Endodermal cell (in vitro differentiated cells): ENCODE measurements at regions not wholly inside any gene's neighbourhood (a gene's known extent, or its start where the extent isn't known, plus 50 kb on each side); places are given as distances from the start of the nearest gene placed in this dataset.

Experiments
- DNase-seq: peaks from one replicate; pipeline ENCODE4 v3.0.0-alpha.2; 2017
- H3K27ac ChIP-seq: 2 replicates; pipeline ENCODE4 v1.5.1; 2013; ENCODE audit warnings: mild to moderate bottlenecking, low read depth, low read length, moderate library complexity
- H3K27me3 ChIP-seq: 2 replicates; pipeline ENCODE4 v1.6.1; 2013; ENCODE audit warnings: mild to moderate bottlenecking, low read length, moderate library complexity; ENCODE audit not compliant: insufficient read depth, control insufficient read depth, poor library complexity, severe bottlenecking
- H3K36me3 ChIP-seq: 2 replicates; pipeline ENCODE4 v1.7.0; 2013; ENCODE audit warnings: mild to moderate bottlenecking, low read length, moderate library complexity; ENCODE audit not compliant: control insufficient read depth, insufficient read depth
- H3K4me1 ChIP-seq: one replicate; pipeline ENCODE4 v1.7.0; 2013; ENCODE audit warnings: low read length; ENCODE audit not compliant: control insufficient read depth, insufficient read depth
- H3K4me3 ChIP-seq: 2 replicates; pipeline ENCODE4 v1.5.1; 2013; ENCODE audit warnings: mild to moderate bottlenecking, low read length, moderate library complexity
- H3K9ac ChIP-seq: 2 replicates; pipeline ENCODE4 v1.6.1; 2013; ENCODE audit warnings: mild to moderate bottlenecking, low read length, moderate library complexity; ENCODE audit not compliant: poor library complexity, severe bottlenecking; ENCODE audit errors: extremely low read depth
- H3K9me3 ChIP-seq: 2 replicates; pipeline ENCODE4 v1.6.1; 2013; ENCODE audit warnings: mild to moderate bottlenecking, low read length, moderate library complexity; ENCODE audit not compliant: control insufficient read depth
- H3K27ac Mint-ChIP-seq: 2 replicates; pipeline ENCODE4 v1.8.0; 2020; ENCODE audit warnings: mixed read lengths
- H3K27me3 Mint-ChIP-seq: 2 replicates; pipeline ENCODE4 v1.8.0; 2021; ENCODE audit warnings: mild to moderate bottlenecking, mixed read lengths; ENCODE audit not compliant: insufficient read depth
- H3K36me3 Mint-ChIP-seq: 2 replicates; pipeline ENCODE4 v1.8.0; 2020; ENCODE audit warnings: low read depth, mixed read lengths
- H3K4me1 Mint-ChIP-seq: 2 replicates; pipeline ENCODE4 v1.8.0; 2020; ENCODE audit warnings: mixed read lengths
- H3K4me3 Mint-ChIP-seq: 2 replicates; pipeline ENCODE4 v1.8.0; 2020; ENCODE audit warnings: mild to moderate bottlenecking, moderate library complexity, mixed read lengths
- H3K9me3 Mint-ChIP-seq: 2 replicates; pipeline ENCODE4 v1.8.0; 2020; ENCODE audit warnings: mild to moderate bottlenecking, mixed read lengths
- WGBS, 2 experiments: methylation state at CpG; one replicate each; pipeline versions ENCODE4 v1.1.5 to v1.1.7; 2013; ENCODE audit warnings: missing lambda C conversion rate in 2 of 2, mixed read lengths in 1 of 2; ENCODE audit not compliant: insufficient coverage in 1 of 2, insufficient read length in 1 of 2; 5-methylcytosine and 5-hydroxymethylcytosine counted together
- TF ChIP-seq, protein P1 (sequence below): fragments of 200-600 bp; sonication (generic); conservative IDR thresholded peaks from 2 replicates; pipeline ENCODE4 v1.5.0; 2021; ENCODE audit warnings: antibody characterized with exemption, mild to moderate bottlenecking

DNA sequence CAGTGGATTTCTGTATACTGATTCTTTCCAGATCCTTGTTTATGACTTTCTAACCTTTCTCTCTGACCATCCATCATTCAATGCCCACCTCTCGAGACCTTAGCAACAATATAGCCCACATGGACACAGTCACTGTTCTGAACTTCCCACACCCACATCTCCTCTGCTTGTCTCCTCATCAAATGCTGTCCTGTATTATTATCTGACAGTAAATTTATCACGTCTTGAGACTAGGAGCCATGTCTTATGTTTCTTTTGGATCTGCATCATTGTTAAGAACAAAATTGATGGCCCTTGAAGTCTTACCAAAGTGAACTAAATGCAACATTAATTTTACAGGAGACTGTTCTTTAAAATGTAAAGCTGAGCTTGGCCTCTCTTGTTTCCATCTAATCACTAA is 495.4 kb upstream of the KLF4 start:
- peaks cover 32% of the 10 kb centered on the region for H3K27me3 Mint-ChIP-seq
- Histone ChIP-seq H3K36me3 (no peaks in the 10 kb centered on the region), H3K9ac (no peak overlapping the region), H3K27ac (no peak overlapping the region), H3K4me1 (no peaks in the 10 kb centered on the region), H3K9me3 (no peaks in the 10 kb centered on the region), H3K27me3 (peaks cover 5% of the 10 kb centered on the region), H3K4me3 (no peak overlapping the region)
- TF ChIP-seq, protein P1, sequence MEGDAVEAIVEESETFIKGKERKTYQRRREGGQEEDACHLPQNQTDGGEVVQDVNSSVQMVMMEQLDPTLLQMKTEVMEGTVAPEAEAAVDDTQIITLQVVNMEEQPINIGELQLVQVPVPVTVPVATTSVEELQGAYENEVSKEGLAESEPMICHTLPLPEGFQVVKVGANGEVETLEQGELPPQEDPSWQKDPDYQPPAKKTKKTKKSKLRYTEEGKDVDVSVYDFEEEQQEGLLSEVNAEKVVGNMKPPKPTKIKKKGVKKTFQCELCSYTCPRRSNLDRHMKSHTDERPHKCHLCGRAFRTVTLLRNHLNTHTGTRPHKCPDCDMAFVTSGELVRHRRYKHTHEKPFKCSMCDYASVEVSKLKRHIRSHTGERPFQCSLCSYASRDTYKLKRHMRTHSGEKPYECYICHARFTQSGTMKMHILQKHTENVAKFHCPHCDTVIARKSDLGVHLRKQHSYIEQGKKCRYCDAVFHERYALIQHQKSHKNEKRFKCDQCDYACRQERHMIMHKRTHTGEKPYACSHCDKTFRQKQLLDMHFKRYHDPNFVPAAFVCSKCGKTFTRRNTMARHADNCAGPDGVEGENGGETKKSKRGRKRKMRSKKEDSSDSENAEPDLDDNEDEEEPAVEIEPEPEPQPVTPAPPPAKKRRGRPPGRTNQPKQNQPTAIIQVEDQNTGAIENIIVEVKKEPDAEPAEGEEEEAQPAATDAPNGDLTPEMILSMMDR = no peak
- H3K4me3 Mint-ChIP-seq = no peak overlapping the region
- no peak for DNase-seq
- 78 to 81% methylated on average over 1 to 2 of the region's 2 CpGs for whole genome bisulfite sequencing, 2 experiments
- H3K36me3 Mint-ChIP-seq = no peaks in the 10 kb centered on the region
- H3K4me1 Mint-ChIP-seq = no peaks in the 10 kb centered on the region
- no peaks in the 10 kb centered on the region for H3K9me3 Mint-ChIP-seq
- H3K27ac Mint-ChIP-seq = no peak overlapping the region

DNA sequence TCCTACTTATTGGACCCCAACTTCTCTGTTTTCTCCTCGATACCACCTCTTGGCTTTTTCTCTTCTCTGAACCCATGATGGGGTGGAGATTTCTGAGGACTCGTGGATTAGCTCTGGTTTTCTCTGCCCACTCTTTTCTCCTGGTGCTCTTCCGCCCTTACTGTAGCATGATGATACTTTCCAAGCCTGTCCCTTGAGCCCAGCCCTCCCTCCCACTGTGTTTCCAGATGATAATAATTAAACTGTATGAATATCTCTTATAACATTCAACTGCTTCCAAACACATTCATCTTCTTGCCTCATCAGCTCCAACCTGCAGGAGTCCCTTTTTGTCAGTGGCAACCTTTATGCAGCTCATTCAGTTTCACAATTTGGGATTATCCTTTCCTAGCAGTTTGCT is 494.2 kb upstream of the KLF4 start:
- TF ChIP-seq, protein P1 = no peak
- DNase-seq = no peak
- no peaks in the 10 kb centered on the region for H3K36me3 ChIP-seq
- H3K27me3 Mint-ChIP-seq = peaks cover 22% of the 10 kb centered on the region
- no peak overlapping the region for H3K9ac ChIP-seq
- H3K27me3 ChIP-seq = peaks cover 6% of the 10 kb centered on the region
- 87% methylated on average over 3 of the region's 3 CpGs; no CpG with 5 or more reads in 1 of the 2 experiments for WGBS, 2 experiments
- no peak overlapping the region for H3K4me3 ChIP-seq
- no peaks in the 10 kb centered on the region for H3K9me3 Mint-ChIP-seq
- no peak overlapping the region for H3K4me3 Mint-ChIP-seq
- no peaks in the 10 kb centered on the region for H3K4me1 Mint-ChIP-seq
- H3K27ac ChIP-seq = no peak overlapping the region
- H3K27ac Mint-ChIP-seq = no peak overlapping the region
- no peaks in the 10 kb centered on the region for H3K36me3 Mint-ChIP-seq
- no peaks in the 10 kb centered on the region for H3K9me3 ChIP-seq
- no peaks in the 10 kb centered on the region for H3K4me1 ChIP-seq

DNA sequence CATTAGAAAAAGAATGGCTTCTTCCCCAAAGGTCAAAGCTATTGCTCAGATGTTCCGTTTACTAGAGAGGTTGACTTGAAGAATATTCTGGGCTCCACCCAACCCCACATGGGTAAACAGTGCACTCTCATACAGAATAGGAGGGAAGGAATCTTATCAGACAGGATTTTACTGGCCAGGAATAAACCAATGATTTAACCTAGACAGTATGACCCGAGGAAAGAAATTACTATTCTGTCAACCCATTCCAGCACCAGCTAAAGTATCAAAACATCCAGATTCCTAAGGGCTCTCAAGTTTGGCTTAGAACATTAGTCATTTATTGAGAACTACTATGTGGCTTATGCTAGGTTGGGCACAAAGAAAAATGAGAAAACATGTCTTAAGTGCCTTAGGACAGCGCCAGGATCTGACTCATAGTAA is 493.6 kb upstream of the KLF4 start:
- Histone ChIP-seq H3K27me3 (peaks cover 6% of the 10 kb centered on the region), H3K4me1 (no peaks in the 10 kb centered on the region), H3K9me3 (no peaks in the 10 kb centered on the region), H3K36me3 (no peaks in the 10 kb centered on the region), H3K9ac (no peak overlapping the region), H3K4me3 (no peak overlapping the region), H3K27ac (no peak overlapping the region)
- H3K4me1 Mint-ChIP-seq = no peaks in the 10 kb centered on the region
- H3K9me3 Mint-ChIP-seq = no peaks in the 10 kb centered on the region
- no peak for DNase-seq
- H3K27me3 Mint-ChIP-seq = peaks cover 20% of the 10 kb centered on the region
- no peak overlapping the region for H3K4me3 Mint-ChIP-seq
- no peak overlapping the region for H3K27ac Mint-ChIP-seq
- WGBS, 2 experiments = 87% methylated on average over 3 of the region's 3 CpGs; no CpG with 5 or more reads in 1 of the 2 experiments
- TF ChIP-seq, protein P1 = no peak
- H3K36me3 Mint-ChIP-seq = no peaks in the 10 kb centered on the region
